ENCODE measurements at regions not wholly inside any gene's neighbourhood (a gene's known extent, or its start where the extent isn't known, plus 50 kb on each side); places are given as distances from the start of the nearest gene placed in this dataset.
"Not testable (repeated sequence)": the region's sequence is repeated elsewhere in the genome, so short reads cannot be mapped to it uniquely, and the experiment has no call there.

DNA sequence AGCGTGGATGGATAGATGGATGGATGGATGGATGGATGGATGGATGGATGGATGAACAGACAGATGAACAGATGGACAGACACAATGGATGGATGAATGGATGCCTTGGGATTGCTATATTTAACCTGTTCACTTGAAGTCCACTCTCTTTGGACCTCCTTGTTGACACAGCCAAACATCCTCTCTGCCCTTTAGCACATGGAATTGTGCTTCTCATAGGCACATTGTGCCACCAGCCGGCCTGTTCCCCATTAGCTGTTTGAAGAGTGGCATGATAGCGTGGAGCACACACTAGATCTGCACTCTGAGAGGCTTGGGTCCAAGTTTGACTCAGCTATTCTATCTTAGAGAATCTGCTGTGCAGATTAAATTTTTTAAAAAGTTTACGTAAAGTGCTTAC, 56.9 kb upstream of the GSC start:
- POLR2A ChIA-PET = interaction anchor here (0.7 kb wide), 1 partner anchor 10 kb away, joined by 4 read pairs; no protein-coding TSS in a partner anchor
- DNase-seq (ENCODE audit: low spot score) = no peak
- no peak for TF ChIP-seq EZH2phosphoT487 (IDR thresholded peaks at IDR 0.05; ENCODE audit: borderline replicate concordance, low read depth, low read length)
- TF ChIP-seq, protein P1, sequence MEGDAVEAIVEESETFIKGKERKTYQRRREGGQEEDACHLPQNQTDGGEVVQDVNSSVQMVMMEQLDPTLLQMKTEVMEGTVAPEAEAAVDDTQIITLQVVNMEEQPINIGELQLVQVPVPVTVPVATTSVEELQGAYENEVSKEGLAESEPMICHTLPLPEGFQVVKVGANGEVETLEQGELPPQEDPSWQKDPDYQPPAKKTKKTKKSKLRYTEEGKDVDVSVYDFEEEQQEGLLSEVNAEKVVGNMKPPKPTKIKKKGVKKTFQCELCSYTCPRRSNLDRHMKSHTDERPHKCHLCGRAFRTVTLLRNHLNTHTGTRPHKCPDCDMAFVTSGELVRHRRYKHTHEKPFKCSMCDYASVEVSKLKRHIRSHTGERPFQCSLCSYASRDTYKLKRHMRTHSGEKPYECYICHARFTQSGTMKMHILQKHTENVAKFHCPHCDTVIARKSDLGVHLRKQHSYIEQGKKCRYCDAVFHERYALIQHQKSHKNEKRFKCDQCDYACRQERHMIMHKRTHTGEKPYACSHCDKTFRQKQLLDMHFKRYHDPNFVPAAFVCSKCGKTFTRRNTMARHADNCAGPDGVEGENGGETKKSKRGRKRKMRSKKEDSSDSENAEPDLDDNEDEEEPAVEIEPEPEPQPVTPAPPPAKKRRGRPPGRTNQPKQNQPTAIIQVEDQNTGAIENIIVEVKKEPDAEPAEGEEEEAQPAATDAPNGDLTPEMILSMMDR (conservative IDR thresholded peaks at IDR 0.05; ENCODE audit: low read length) = no peak
- no peak overlapping the region for H3K4me3 ChIP-seq (ENCODE audit: low read depth, low read length, poor library complexity, severe bottlenecking)
- no peaks in the 10 kb centered on the region for H4K20me1 ChIP-seq (ENCODE audit: insufficient read depth, low read length)
- no peak overlapping the region for H2AFZ ChIP-seq (ENCODE audit: low read length)
- no peaks in the 10 kb centered on the region for H3K79me2 ChIP-seq (ENCODE audit: insufficient read depth, low read depth, low read length)
- no peaks in the 10 kb centered on the region for H3K9me3 ChIP-seq (ENCODE audit: low read length)
- no peak overlapping the region for H3K27ac ChIP-seq (ENCODE audit: low read depth, low read length, poor library complexity, severe bottlenecking)
- BruUV-seq (replicated peaks) = no TSS peak
- intact Hi-C loops (cut with micrococcal nuclease; ENCODE audit: unreplicated experiment) = no loop called here
- H3K4me1 ChIP-seq (ENCODE audit: insufficient read depth, low read length, poor library complexity, severe bottlenecking) = no peaks in the 10 kb centered on the region
- H3K4me2 ChIP-seq (ENCODE audit: low read length) = no peak overlapping the region
- no peaks in the 10 kb centered on the region for H3K9me2 ChIP-seq (ENCODE audit: insufficient read depth, low read length)
- CTCF ChIA-PET (ENCODE audit: unreplicated experiment) = no interaction called here
- no peaks in the 10 kb centered on the region for H3K36me3 ChIP-seq (ENCODE audit: insufficient read depth, low read length)

DNA sequence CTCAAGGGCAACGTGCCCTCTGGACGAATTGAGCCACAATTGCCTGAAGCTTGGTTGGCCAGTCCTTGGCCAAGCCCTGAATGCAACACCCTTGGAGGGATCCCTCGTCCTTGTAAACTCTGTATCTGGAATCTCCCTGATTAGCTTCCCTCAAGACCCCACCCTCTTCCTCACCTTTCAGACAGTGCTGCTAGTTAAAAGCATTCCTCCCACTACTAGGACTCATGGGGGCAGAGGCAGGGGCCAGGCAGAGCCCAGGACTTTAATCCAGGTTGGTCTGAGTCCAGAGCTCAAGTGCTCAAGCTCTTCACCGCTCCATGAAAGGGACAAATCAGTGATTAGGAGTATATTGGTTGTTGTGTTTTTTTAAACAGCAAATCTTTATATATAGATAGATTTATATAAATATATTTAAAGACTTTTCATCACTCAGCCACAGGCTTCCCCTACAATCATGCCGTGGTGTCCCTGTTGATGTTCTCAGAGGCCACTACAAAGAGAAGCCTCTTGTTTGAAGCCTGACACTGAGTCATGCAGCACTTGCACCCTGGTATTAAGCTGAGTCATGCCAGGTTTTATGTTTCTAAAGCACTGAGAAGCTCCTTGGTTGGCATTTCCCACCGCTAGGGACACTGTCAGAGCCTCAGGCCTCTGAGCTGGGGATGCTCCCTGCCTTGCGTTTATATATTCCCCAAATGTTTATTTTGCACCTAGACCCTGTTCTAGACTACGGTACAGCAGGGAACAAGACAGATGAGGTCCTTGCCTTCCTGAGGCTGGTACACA, 53.8 kb upstream of the GSC start:
- H3K36me3 ChIP-seq (ENCODE audit: insufficient read depth, low read length) = no peaks in the 10 kb centered on the region
- no TSS peak for BruUV-seq (replicated peaks)
- no peak for DNase-seq (ENCODE audit: low spot score)
- intact Hi-C loops (cut with micrococcal nuclease; ENCODE audit: unreplicated experiment) = no loop called here
- TF ChIP-seq, protein P1 (conservative IDR thresholded peaks at IDR 0.05; ENCODE audit: low read length) = no peak
- TF ChIP-seq EZH2phosphoT487 (IDR thresholded peaks at IDR 0.05; ENCODE audit: borderline replicate concordance, low read depth, low read length) = no peak
- ChIA-PET CTCF (ENCODE audit: unreplicated experiment) (no interaction called here), POLR2A (no interaction called here)
- H3K4me3 ChIP-seq (ENCODE audit: low read depth, low read length, poor library complexity, severe bottlenecking) = no peak overlapping the region
- H2AFZ ChIP-seq (ENCODE audit: low read length) = no peak overlapping the region
- H3K9me2 ChIP-seq (ENCODE audit: insufficient read depth, low read length) = no peaks in the 10 kb centered on the region
- no peak overlapping the region for H3K27ac ChIP-seq (ENCODE audit: low read depth, low read length, poor library complexity, severe bottlenecking)
- no peaks in the 10 kb centered on the region for H3K79me2 ChIP-seq (ENCODE audit: insufficient read depth, low read depth, low read length)
- no peak overlapping the region for H3K4me2 ChIP-seq (ENCODE audit: low read length)
- H3K4me1 ChIP-seq (ENCODE audit: insufficient read depth, low read length, poor library complexity, severe bottlenecking) = no peaks in the 10 kb centered on the region
- H4K20me1 ChIP-seq (ENCODE audit: insufficient read depth, low read length) = no peaks in the 10 kb centered on the region
- no peaks in the 10 kb centered on the region for H3K9me3 ChIP-seq (ENCODE audit: low read length)

DNA sequence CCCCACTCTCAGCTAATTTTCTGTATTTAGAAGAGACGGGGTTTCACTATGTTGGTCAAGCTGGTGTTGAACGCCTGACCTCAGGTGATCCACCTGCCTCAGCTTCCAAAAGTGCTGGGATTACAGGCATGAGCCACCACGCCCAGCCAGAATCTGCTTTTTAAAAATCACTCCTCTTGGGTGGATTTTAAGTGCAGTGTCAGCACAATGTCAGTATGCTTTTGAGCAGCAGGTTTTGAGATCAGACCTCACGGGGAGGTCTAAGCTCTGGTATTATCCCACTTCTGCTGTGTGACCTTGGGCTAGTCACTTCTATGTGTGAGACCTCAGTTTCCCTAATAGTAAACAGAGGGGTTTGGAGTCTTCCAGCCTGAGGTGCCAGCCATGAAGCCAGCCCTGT, 51.8 kb upstream of the GSC start:
- H3K79me2 ChIP-seq (ENCODE audit: insufficient read depth, low read depth, low read length) = no peaks in the 10 kb centered on the region
- no peak overlapping the region for H3K4me3 ChIP-seq (ENCODE audit: low read depth, low read length, poor library complexity, severe bottlenecking)
- CTCF ChIA-PET (ENCODE audit: unreplicated experiment) = no interaction called here
- H2AFZ ChIP-seq (ENCODE audit: low read length) = no peak overlapping the region
- H3K4me1 ChIP-seq (ENCODE audit: insufficient read depth, low read length, poor library complexity, severe bottlenecking) = no peaks in the 10 kb centered on the region
- H3K27ac ChIP-seq (ENCODE audit: low read depth, low read length, poor library complexity, severe bottlenecking) = no peak overlapping the region
- no peaks in the 10 kb centered on the region for H4K20me1 ChIP-seq (ENCODE audit: insufficient read depth, low read length)
- DNase-seq (ENCODE audit: low spot score) = no peak
- TF ChIP-seq, protein P1 (conservative IDR thresholded peaks at IDR 0.05; ENCODE audit: low read length) = no peak
- TF ChIP-seq EZH2phosphoT487 (IDR thresholded peaks at IDR 0.05; ENCODE audit: borderline replicate concordance, low read depth, low read length) = no peak
- no peak overlapping the region for H3K4me2 ChIP-seq (ENCODE audit: low read length)
- intact Hi-C loops (cut with micrococcal nuclease; ENCODE audit: unreplicated experiment) = no loop called here
- H3K9me3 ChIP-seq (ENCODE audit: low read length) = no peaks in the 10 kb centered on the region
- H3K9me2 ChIP-seq (ENCODE audit: insufficient read depth, low read length) = no peaks in the 10 kb centered on the region
- no TSS peak for BruUV-seq (replicated peaks)
- POLR2A ChIA-PET = no interaction called here
- no peaks in the 10 kb centered on the region for H3K36me3 ChIP-seq (ENCODE audit: insufficient read depth, low read length)

DNA sequence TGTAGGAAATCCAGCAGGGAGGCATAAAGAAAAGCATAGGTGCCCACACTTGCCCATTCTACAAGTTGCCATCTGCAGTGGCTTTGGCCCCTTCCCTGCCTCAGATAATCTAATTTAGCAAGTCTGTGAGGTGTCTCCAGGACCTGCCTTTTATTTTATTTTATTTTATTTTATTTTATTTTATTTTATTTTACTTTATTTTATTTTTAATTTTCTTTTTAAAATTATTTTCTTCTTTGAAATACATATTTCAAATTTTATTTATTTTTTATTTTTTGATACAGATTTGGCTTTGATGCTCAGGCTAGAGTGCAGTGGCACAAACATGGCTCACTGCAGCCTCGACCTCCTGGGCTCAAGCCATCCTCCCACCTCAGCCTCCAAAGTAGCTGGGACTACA, 51.0 kb upstream of the GSC start:
- H3K9me3 ChIP-seq (ENCODE audit: low read length); CTCF ChIA-PET (ENCODE audit: unreplicated experiment); H3K79me2 ChIP-seq (ENCODE audit: insufficient read depth, low read depth, low read length); H2AFZ ChIP-seq (ENCODE audit: low read length); H3K36me3 ChIP-seq (ENCODE audit: insufficient read depth, low read length); BruUV-seq (replicated peaks); H3K9me2 ChIP-seq (ENCODE audit: insufficient read depth, low read length); H3K27ac ChIP-seq (ENCODE audit: low read depth, low read length, poor library complexity, severe bottlenecking); H4K20me1 ChIP-seq (ENCODE audit: insufficient read depth, low read length); intact Hi-C loops (cut with micrococcal nuclease; ENCODE audit: unreplicated experiment); POLR2A ChIA-PET; H3K4me2 ChIP-seq (ENCODE audit: low read length); DNase-seq (ENCODE audit: low spot score); H3K4me1 ChIP-seq (ENCODE audit: insufficient read depth, low read length, poor library complexity, severe bottlenecking); H3K4me3 ChIP-seq (ENCODE audit: low read depth, low read length, poor library complexity, severe bottlenecking): not testable (repeated sequence)

Measured in OCI-LY7 (cell line).